Astrocyte (in vitro differentiated cells and primary cell): ENCODE measurements at regions not wholly inside any gene's neighbourhood (a gene's known extent, or its start where the extent isn't known, plus 50 kb on each side); places are given as distances from the start of the nearest gene placed in this dataset.

ENCODE experiments used
- DNase-seq: peaks from one replicate; pipeline ENCODE4 v3.0.0-alpha.2; 2010; ENCODE audit warnings: low read depth
- FAIRE-seq: peaks from 2 replicates; lab custom pipeline; 2011; peaks lifted over from hg19 to GRCh38; lab: Jason Lieb, UNC
- H2AFZ ChIP-seq: 2 replicates; pipeline ENCODE4 v1.6.0; 2012; ENCODE audit warnings: low read depth, low read length, inconsistent platforms
- H3K27ac ChIP-seq: 2 replicates; pipeline ENCODE4 v1.5.1; 2011; ENCODE audit warnings: low read depth, low read length, inconsistent platforms
- H3K27me3 ChIP-seq: 2 replicates; pipeline ENCODE4 v1.6.0; 2011; ENCODE audit warnings: low read length, inconsistent platforms; ENCODE audit not compliant: insufficient read depth
- H3K36me3 ChIP-seq: 2 replicates; pipeline ENCODE4 v1.5.1; 2011; ENCODE audit warnings: low read length, inconsistent platforms; ENCODE audit not compliant: insufficient read depth
- H3K4me1 ChIP-seq: 2 replicates; pipeline ENCODE4 v1.5.1; 2011; ENCODE audit warnings: low read length, inconsistent platforms; ENCODE audit not compliant: insufficient read depth
- H3K4me2 ChIP-seq: 2 replicates; pipeline ENCODE4 v1.6.0; 2012; ENCODE audit warnings: low read length, inconsistent platforms
- H3K4me3 ChIP-seq: 2 replicates; pipeline ENCODE4 v1.5.1; 2011; ENCODE audit warnings: low read depth, mild to moderate bottlenecking, low read length, inconsistent platforms; ENCODE audit not compliant: insufficient read depth
- H3K79me2 ChIP-seq: 2 replicates; pipeline ENCODE4 v1.6.0; 2012; ENCODE audit warnings: mild to moderate bottlenecking, low read length, inconsistent platforms; ENCODE audit not compliant: insufficient read depth
- H3K9ac ChIP-seq: 2 replicates; pipeline ENCODE4 v1.6.0; 2012; ENCODE audit warnings: mild to moderate bottlenecking, low read length, inconsistent platforms
- H3K9me3 ChIP-seq: 2 replicates; pipeline ENCODE4 v1.5.1; 2012; ENCODE audit warnings: low read depth, mild to moderate bottlenecking, low read length, inconsistent platforms; ENCODE audit not compliant: insufficient read depth
- H4K20me1 ChIP-seq: 2 replicates; pipeline ENCODE4 v1.6.0; 2012; ENCODE audit warnings: low read length, inconsistent platforms; ENCODE audit not compliant: insufficient read depth
- H3K27ac Mint-ChIP-seq: one replicate; pipeline ENCODE4 v1.8.0; 2021; ENCODE audit warnings: mild to moderate bottlenecking, mixed read lengths; ENCODE audit not compliant: unreplicated experiment
- H3K27me3 Mint-ChIP-seq: one replicate; pipeline ENCODE4 v1.8.0; 2021; ENCODE audit warnings: low read depth, mixed read lengths; ENCODE audit not compliant: unreplicated experiment
- H3K36me3 Mint-ChIP-seq: one replicate; pipeline ENCODE4 v1.8.0; 2021; ENCODE audit warnings: low read depth, mixed read lengths; ENCODE audit not compliant: unreplicated experiment
- H3K4me1 Mint-ChIP-seq: one replicate; pipeline ENCODE4 v1.8.0; 2021; ENCODE audit warnings: low read depth, mixed read lengths; ENCODE audit not compliant: unreplicated experiment
- H3K4me3 Mint-ChIP-seq: one replicate; pipeline ENCODE4 v1.8.0; 2021; ENCODE audit warnings: mild to moderate bottlenecking, moderate library complexity, mixed read lengths; ENCODE audit not compliant: unreplicated experiment
- H3K9me3 Mint-ChIP-seq: one replicate; pipeline ENCODE4 v1.8.0; 2021; ENCODE audit warnings: mild to moderate bottlenecking, mixed read lengths; ENCODE audit not compliant: unreplicated experiment
- CTCF ChIP-seq: IDR thresholded peaks from 2 replicates; pipeline ENCODE4 v1.5.1; 2011; ENCODE audit warnings: low read depth, mild to moderate bottlenecking, inconsistent platforms, low read length, moderate library complexity; ENCODE audit not compliant: insufficient read depth
- EZH2 ChIP-seq: IDR thresholded peaks from 2 replicates; pipeline ENCODE4 v1.6.1; 2012; ENCODE audit warnings: mild to moderate bottlenecking, low read length, inconsistent platforms; ENCODE audit not compliant: insufficient read depth

DNA sequence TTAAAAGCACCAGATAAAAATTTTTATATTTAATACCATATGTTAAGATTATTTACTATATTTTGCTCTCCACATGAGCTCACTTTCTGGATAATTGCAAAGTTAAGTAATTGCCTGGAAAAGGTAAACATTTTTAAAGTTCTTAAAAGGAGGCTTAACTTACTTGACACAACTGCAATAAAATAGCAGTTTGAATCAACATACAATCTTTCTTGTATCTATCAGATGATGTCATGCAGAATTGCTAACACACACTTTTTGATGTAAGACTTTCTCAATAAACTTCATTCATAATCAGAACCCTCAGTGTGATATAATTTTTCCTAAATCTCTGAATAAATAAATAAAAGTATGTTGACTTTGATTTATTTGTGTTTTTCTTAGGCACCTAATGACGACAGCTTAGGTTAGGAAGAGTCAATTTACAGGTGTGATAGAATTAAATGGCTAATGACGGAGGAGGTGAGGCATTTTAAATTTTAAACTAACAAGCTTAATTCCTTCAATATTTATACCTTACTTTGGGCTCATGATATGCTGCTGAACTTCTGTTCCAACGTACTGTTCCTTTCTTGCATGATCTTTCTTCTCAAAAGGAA lies 99.5 kb downstream of the LYPLAL1 start:
- Histone ChIP-seq H2AFZ (no peak overlapping the region), H3K4me2 (no peak overlapping the region), H3K4me1 (peaks cover 12% of the 10 kb centered on the region), H3K9ac (no peak overlapping the region), H3K36me3 (no peaks in the 10 kb centered on the region), H3K79me2 (no peaks in the 10 kb centered on the region), H4K20me1 (no peaks in the 10 kb centered on the region), H3K4me3 (no peak overlapping the region), H3K27ac (no peak overlapping the region), H3K27me3 (no peaks in the 10 kb centered on the region), H3K9me3 (no peaks in the 10 kb centered on the region)
- Mint-ChIP-seq H3K27ac (no peak overlapping the region), H3K4me1 (peaks cover 15% of the 10 kb centered on the region), H3K9me3 (no peaks in the 10 kb centered on the region), H3K27me3 (no peaks in the 10 kb centered on the region), H3K36me3 (no peaks in the 10 kb centered on the region), H3K4me3 (no peak overlapping the region)
- TF ChIP-seq EZH2 (no peak), CTCF (no peak)
- no peak for FAIRE-seq
- DNase-seq = no peak

- Histone ChIP-seq H3K79me2 (no peaks in the 10 kb centered on the region), H3K27ac (peak overlapping the region; percentile 64), H3K27me3 (no peaks in the 10 kb centered on the region), H3K4me2 (peak overlapping the region; percentile 59), H3K9ac (peak overlapping the region; percentile 24), H3K9me3 (no peaks in the 10 kb centered on the region), H4K20me1 (no peaks in the 10 kb centered on the region), H3K4me1 (peaks cover 12% of the 10 kb centered on the region), H2AFZ (no peak overlapping the region), H3K4me3 (no peak overlapping the region), H3K36me3 (no peaks in the 10 kb centered on the region)
- Mint-ChIP-seq H3K9me3 (no peaks in the 10 kb centered on the region), H3K27ac (peak overlapping the region; percentile 38), H3K27me3 (no peaks in the 10 kb centered on the region), H3K36me3 (no peaks in the 10 kb centered on the region), H3K4me1 (peaks cover 15% of the 10 kb centered on the region), H3K4me3 (no peak overlapping the region)
- peak; percentile 73 for DNase-seq
- TF ChIP-seq EZH2 = no peak
- TF ChIP-seq CTCF = no peak
- no peak for FAIRE-seq
Measured at GRCh38 chr1:219271818-219272535, 98.3 kb downstream of the LYPLAL1 start.

- H3K4me3 ChIP-seq = no peak overlapping the region
- FAIRE-seq (no peak), DNase-seq (peak; percentile 45)
- TF ChIP-seq EZH2 (no peak), CTCF (no peak)
- no peaks in the 10 kb centered on the region for H4K20me1 ChIP-seq
- no peaks in the 10 kb centered on the region for H3K9me3 ChIP-seq
- H3K9me3 Mint-ChIP-seq = no peaks in the 10 kb centered on the region
- peaks cover 25% of the 10 kb centered on the region for H3K4me1 Mint-ChIP-seq
- H3K4me3 Mint-ChIP-seq = no peak overlapping the region
- no peaks in the 10 kb centered on the region for H3K36me3 ChIP-seq
- H3K27me3 ChIP-seq = no peaks in the 10 kb centered on the region
- no peak overlapping the region for H2AFZ ChIP-seq
- H3K4me1 ChIP-seq = peaks cover 12% of the 10 kb centered on the region
- no peak overlapping the region for H3K27ac ChIP-seq
- H3K36me3 Mint-ChIP-seq = no peaks in the 10 kb centered on the region
- no peaks in the 10 kb centered on the region for H3K79me2 ChIP-seq
- H3K4me2 ChIP-seq = no peak overlapping the region
- no peak overlapping the region for H3K9ac ChIP-seq
- no peak overlapping the region for H3K27ac Mint-ChIP-seq
- no peaks in the 10 kb centered on the region for H3K27me3 Mint-ChIP-seq
Measured at GRCh38 chr1:219269171-219269570, 95.5 kb downstream of the LYPLAL1 start.
